Endothelial cell of umbilical vein (primary cell): ENCODE measurements at regions not wholly inside any gene's neighbourhood (a gene's known extent, or its start where the extent isn't known, plus 50 kb on each side); places are given as distances from the start of the nearest gene placed in this dataset.

Experiments
- BruUV-seq: library from RNA; stranded (reverse); fragments of 400-500 nt; replicated peaks from 2 replicates; lab custom pipeline; 2021; lab: Mats Ljungman, UMichigan
- CTCF ChIA-PET: fragments of 300-600, 350-600 bp; sonication (Branson Sonifier 250); formaldehyde crosslinking; loops from one replicate; lab custom pipeline; 2021; ENCODE audit warnings: antibody characterized with exemption, inconsistent platforms; lab: Charles Lee
- POLR2A ChIA-PET: fragments of 300-600, 350-600 bp; sonication (Branson Sonifier 250); formaldehyde crosslinking; loops from one replicate; lab custom pipeline; 2021; ENCODE audit warnings: antibody characterized with exemption, inconsistent platforms; lab: Charles Lee
- DNase-seq: peaks from one replicate; pipeline ENCODE4 v3.0.0-alpha.2; 2011; ENCODE audit warnings: low read depth, low spot score
- FAIRE-seq: peaks from 2 replicates; lab custom pipeline; 2011; peaks lifted over from hg19 to GRCh38; lab: Jason Lieb, UNC
- H2AFZ ChIP-seq: 2 replicates; pipeline ENCODE4 v1.6.0; 2012; ENCODE audit warnings: low read depth, low read length, control low read depth, inconsistent platforms
- H3K27ac ChIP-seq: 2 replicates; pipeline ENCODE4 v1.5.1; 2011; ENCODE audit warnings: low read depth, mild to moderate bottlenecking, control low read depth, low read length, moderate library complexity; ENCODE audit not compliant: insufficient read depth
- H3K27me3 ChIP-seq, 2 experiments: 2 replicates each; pipeline versions ENCODE4 v1.6.0 to v1.6.1; 2011; ENCODE audit warnings: low read length in 2 of 2, mixed read lengths in 1 of 2; ENCODE audit not compliant: control insufficient read depth in 2 of 2, insufficient read depth in 2 of 2
- H3K36me3 ChIP-seq, 2 experiments: 2 replicates in 1 of 2; 3 replicates in 1 of 2; pipeline ENCODE4 v1.5.1; 2011; ENCODE audit warnings: low read length in 2 of 2, mild to moderate bottlenecking in 1 of 2, moderate library complexity in 1 of 2; ENCODE audit not compliant: control insufficient read depth in 2 of 2, insufficient read depth in 2 of 2; ENCODE audit errors: extremely low read depth in 1 of 2
- H3K4me1 ChIP-seq: 3 replicates; pipeline ENCODE4 v1.5.1; 2011; ENCODE audit warnings: mild to moderate bottlenecking, low read length; ENCODE audit not compliant: control insufficient read depth, insufficient read depth; ENCODE audit errors: extremely low read depth
- H3K4me2 ChIP-seq: 2 replicates; pipeline ENCODE4 v1.6.1; 2011; ENCODE audit warnings: low read length, control low read depth, mixed read lengths; ENCODE audit not compliant: insufficient read depth
- H3K4me3 ChIP-seq, 3 experiments: fragments of 200-600 bp in 1 of 3; sonication (generic), shearing (Covaris generic) in 1 of 3; replicated peaks in 1 of 3; 2 replicates each; pipeline ENCODE4 v1.5.1; 2011 to 2016; ENCODE audit warnings: control low read depth in 3 of 3, low read length in 3 of 3, mild to moderate bottlenecking in 2 of 3, inconsistent platforms in 1 of 3, low read depth in 1 of 3, moderate library complexity in 1 of 3; ENCODE audit not compliant: insufficient read depth in 1 of 3
- H3K79me2 ChIP-seq: 2 replicates; pipeline ENCODE4 v1.6.0; 2012; ENCODE audit warnings: low read length, inconsistent platforms; ENCODE audit not compliant: control insufficient read depth, insufficient read depth
- H3K9ac ChIP-seq: replicated peaks from 2 replicates; pipeline ENCODE3; 2011; ENCODE audit warnings: low read length, control low read depth; ENCODE audit not compliant: insufficient read depth; ENCODE audit errors: extremely low read depth
- H3K9me1 ChIP-seq: replicated peaks from 3 replicates; pipeline ENCODE4 v1.6.0; 2011; ENCODE audit warnings: mild to moderate bottlenecking, low read length; ENCODE audit not compliant: control insufficient read depth, insufficient read depth; ENCODE audit errors: extremely low read depth
- H3K9me3 ChIP-seq: replicated peaks from 2 replicates; pipeline ENCODE4 v1.5.1; 2012; ENCODE audit warnings: low read length, inconsistent platforms; ENCODE audit not compliant: control insufficient read depth, insufficient read depth
- H4K20me1 ChIP-seq: replicated peaks from 2 replicates; pipeline ENCODE3; 2011; ENCODE audit warnings: mild to moderate bottlenecking, low read length; ENCODE audit not compliant: control insufficient read depth, insufficient read depth; ENCODE audit errors: extremely low read depth
- CTCF ChIP-seq, 2 donors: IDR thresholded peaks; 1 replicate in 1 of 2; 2 replicates in 1 of 2; pipeline ENCODE4 v1.5.1; 2011; ENCODE audit warnings: low read length in 2 of 2, mild to moderate bottlenecking in 2 of 2, moderate library complexity in 2 of 2, control low read depth in 1 of 2, inconsistent platforms in 1 of 2, low read depth in 1 of 2; ENCODE audit not compliant: insufficient read depth in 1 of 2; ENCODE audit errors: extremely low read depth in 1 of 2
- EZH2 ChIP-seq: IDR thresholded peaks from 2 replicates; pipeline ENCODE4 v1.6.1; 2012; ENCODE audit warnings: borderline replicate concordance, low read depth, mild to moderate bottlenecking, moderate library complexity, low read length, inconsistent platforms; ENCODE audit not compliant: severe bottlenecking
- GATA2 ChIP-seq: IDR thresholded peaks from 2 replicates; pipeline ENCODE4 v1.7.0; 2011; ENCODE audit warnings: low read depth, mild to moderate bottlenecking, moderate library complexity, mixed read lengths, low read length; ENCODE audit not compliant: insufficient read length, insufficient read depth
- JUN ChIP-seq: IDR thresholded peaks from 2 replicates; pipeline ENCODE4 v1.6.1; 2011; ENCODE audit warnings: borderline replicate concordance, low read depth; ENCODE audit not compliant: insufficient read length, insufficient read depth
- MAX ChIP-seq: IDR thresholded peaks from 2 replicates; pipeline ENCODE4 v1.6.1; 2011; ENCODE audit not compliant: insufficient read depth, insufficient read length
- MYC ChIP-seq: IDR thresholded peaks from one replicate; pipeline ENCODE4 v1.6.1; 2011; ENCODE audit warnings: mild to moderate bottlenecking, low read depth, low read length
- POLR2A ChIP-seq: IDR thresholded peaks from 2 replicates; pipeline ENCODE4 v1.6.1; 2012; ENCODE audit warnings: low read depth, mild to moderate bottlenecking, control low read depth, low read length
- dilution Hi-C: fragments of 300-500 bp; cut with MboI; formaldehyde crosslinking; loops from one replicate; pipeline ENCODE4 v1.15.0; 2019; ENCODE audit warnings: low sequenced_read_pairs; ENCODE audit not compliant: extremely low pct_ligation_motif_present
- intact Hi-C: fragments of 100-400 bp; cut with micrococcal nuclease; formaldehyde crosslinking; loops from one replicate; pipeline ENCODE4 v1.10.0; 2022

- H3K27ac ChIP-seq: no peak overlapping the region
- no peaks in the 10 kb centered on the region for H4K20me1 ChIP-seq
- intact Hi-C loops: no loop called here
- TF ChIP-seq POLR2A: no peak
- no peak for TF ChIP-seq JUN
- no peak for TF ChIP-seq GATA2
- no peak for TF ChIP-seq MYC
- no peak for TF ChIP-seq CTCF (IDR thresholded peaks at IDR 0.05; ENCODE audit: extremely low read depth in 1 of 2, insufficient read depth in 1 of 2, low read depth in 1 of 2, low read length in 2 of 2)
- TF ChIP-seq MAX: no peak
- TF ChIP-seq EZH2: no peak
- POLR2A ChIA-PET: no interaction called here
- dilution Hi-C loops: no loop called here
- H3K27me3 ChIP-seq: no peaks in the 10 kb centered on the region
- no TSS peak for BruUV-seq
- H3K36me3 ChIP-seq: no peaks in the 10 kb centered on the region
- no peak overlapping the region for H2AFZ ChIP-seq
- CTCF ChIA-PET: no interaction called here
- H3K9ac ChIP-seq: no peak overlapping the region
- no peak for DNase-seq
- no peak for FAIRE-seq
- H3K9me1 ChIP-seq: no peaks in the 10 kb centered on the region
- H3K4me2 ChIP-seq: no peak overlapping the region
- H3K9me3 ChIP-seq: peaks cover 4% of the 10 kb centered on the region
- no peaks in the 10 kb centered on the region for H3K4me1 ChIP-seq
- H3K4me3 ChIP-seq: no peak overlapping the region
- no peaks in the 10 kb centered on the region for H3K79me2 ChIP-seq
These were observed 1128.4 kb downstream of the ADGRL3 start for GRCh38 chr4:62328526-62328925.
